Keratinocyte (primary cell): ENCODE measurements at regions not wholly inside any gene's neighbourhood (a gene's known extent, or its start where the extent isn't known, plus 50 kb on each side); places are given as distances from the start of the nearest gene placed in this dataset.

ENCODE experiments used
- DNase-seq: peaks from one replicate; pipeline ENCODE4 v3.0.0-alpha.2; 2011; ENCODE audit warnings: low read depth, missing footprints, low spot score
- FAIRE-seq: peaks from 2 replicates; lab custom pipeline; 2011; peaks lifted over from hg19 to GRCh38; lab: Jason Lieb, UNC
- H2AFZ ChIP-seq: 2 replicates; pipeline ENCODE4 v1.6.0; 2012; ENCODE audit warnings: low read length, control low read depth, inconsistent platforms; ENCODE audit not compliant: control insufficient read depth
- H3K27ac ChIP-seq: 2 replicates; pipeline ENCODE4 v1.5.1; 2011; ENCODE audit warnings: low read length; ENCODE audit not compliant: control insufficient read depth, insufficient read depth
- H3K27me3 ChIP-seq: 3 replicates; pipeline ENCODE4 v1.6.0; 2011; ENCODE audit warnings: low read length; ENCODE audit not compliant: control insufficient read depth, insufficient read depth; ENCODE audit errors: extremely low read depth
- H3K36me3 ChIP-seq, 2 experiments: 2 replicates in 1 of 2; 3 replicates in 1 of 2; pipeline ENCODE4 v1.5.1; 2011; ENCODE audit warnings: low read length in 2 of 2, mild to moderate bottlenecking in 1 of 2; ENCODE audit not compliant: control insufficient read depth in 2 of 2, insufficient read depth in 2 of 2; ENCODE audit errors: extremely low read depth in 1 of 2
- H3K4me1 ChIP-seq: 3 replicates; pipeline ENCODE4 v1.5.1; 2011; ENCODE audit warnings: low read length; ENCODE audit not compliant: control insufficient read depth, insufficient read depth; ENCODE audit errors: extremely low read depth
- H3K4me2 ChIP-seq: 3 replicates; pipeline ENCODE4 v1.6.0; 2011; ENCODE audit warnings: low read depth, low read length; ENCODE audit not compliant: control insufficient read depth, insufficient read depth; ENCODE audit errors: extremely low read depth
- H3K4me3 ChIP-seq, 3 experiments: fragments of 200-600 bp in 1 of 3; sonication (generic) in 1 of 3; 2 replicates in 2 of 3; 3 replicates in 1 of 3; pipeline ENCODE4 v1.5.1; 2011 to 2016; ENCODE audit warnings: low read length in 3 of 3, mild to moderate bottlenecking in 3 of 3, control low read depth in 2 of 3, inconsistent platforms in 1 of 3, low read depth in 1 of 3, mixed read lengths in 1 of 3, mixed run types in 1 of 3, moderate library complexity in 1 of 3; ENCODE audit not compliant: control insufficient read depth in 2 of 3, insufficient read depth in 2 of 3; ENCODE audit errors: extremely low read depth in 1 of 3
- H3K79me2 ChIP-seq: 2 replicates; pipeline ENCODE4 v1.6.0; 2012; ENCODE audit warnings: low read length; ENCODE audit not compliant: control insufficient read depth, insufficient read depth
- H3K9ac ChIP-seq: 3 replicates; pipeline ENCODE4 v1.6.0; 2011; ENCODE audit warnings: low read length; ENCODE audit not compliant: control insufficient read depth, insufficient read depth; ENCODE audit errors: extremely low read depth
- H3K9me1 ChIP-seq: 3 replicates; pipeline ENCODE4 v1.6.0; 2011; ENCODE audit warnings: low read length; ENCODE audit not compliant: control insufficient read depth, insufficient read depth; ENCODE audit errors: extremely low read depth
- H3K9me3 ChIP-seq: 2 replicates; pipeline ENCODE4 v1.5.1; 2012; ENCODE audit warnings: low read depth, low read length; ENCODE audit not compliant: control insufficient read depth
- H4K20me1 ChIP-seq: 3 replicates; pipeline ENCODE4 v1.6.0; 2011; ENCODE audit warnings: low read length; ENCODE audit not compliant: control insufficient read depth, insufficient read depth; ENCODE audit errors: extremely low read depth
- CTCF ChIP-seq, 3 experiments: IDR thresholded peaks in 1 of 3; conservative IDR thresholded peaks in 1 of 3; optimal IDR thresholded peaks in 1 of 3; 2 replicates in 2 of 3; 3 replicates in 1 of 3; pipeline versions ENCODE3 to v1.5.1; 2011; ENCODE audit warnings: low read length in 3 of 3, mild to moderate bottlenecking in 3 of 3, moderate library complexity in 2 of 3, control low read depth in 1 of 3, inconsistent platforms in 1 of 3; ENCODE audit not compliant: insufficient read depth in 2 of 3; ENCODE audit errors: extremely low read depth in 1 of 3
- EZH2 ChIP-seq: IDR thresholded peaks from one replicate; pipeline ENCODE4 v1.6.1; 2012; ENCODE audit warnings: inconsistent platforms, mild to moderate bottlenecking, low read length, moderate library complexity
- dilution Hi-C: fragments of 300-500 bp; cut with MboI; formaldehyde crosslinking; loops from one replicate; pipeline ENCODE4 v1.7.0; 2020; ENCODE audit warnings: low sequenced_read_pairs; ENCODE audit not compliant: extremely low pct_ligation_motif_present

- H3K27ac ChIP-seq, result no peak overlapping the region
Measured at GRCh38 chr7:25562673-25563182, 334.4 kb upstream of the NPVF start.

GRCh38 chr7:25565002-25565401, 336.7 kb upstream of the NPVF start:
- H3K4me1 ChIP-seq, result no peaks in the 10 kb centered on the region
- no peak overlapping the region for H3K4me3 ChIP-seq
- H3K9me1 ChIP-seq, result no peaks in the 10 kb centered on the region
- no peaks in the 10 kb centered on the region for H3K27me3 ChIP-seq
- no peaks in the 10 kb centered on the region for H3K79me2 ChIP-seq
- H4K20me1 ChIP-seq, result no peaks in the 10 kb centered on the region
- H3K4me2 ChIP-seq, result no peak overlapping the region
- no peak overlapping the region for H2AFZ ChIP-seq
- DNase-seq (no peak), FAIRE-seq (no peak)
- H3K9me3 ChIP-seq, result no peaks in the 10 kb centered on the region
- no peak overlapping the region for H3K27ac ChIP-seq
- H3K36me3 ChIP-seq, result no peaks in the 10 kb centered on the region
- TF ChIP-seq EZH2 (no peak), CTCF (optimal IDR thresholded peaks at IDR 0.05 in 1 of 3, IDR thresholded peaks at IDR 0.05 in 1 of 3, conservative IDR thresholded peaks at IDR 0.05 in 1 of 3; ENCODE audit: extremely low read depth in 1 of 3, insufficient read depth in 2 of 3, low read length in 3 of 3) (no peak)
- no peak overlapping the region for H3K9ac ChIP-seq
- dilution Hi-C loops, result no loop called here

More at GRCh38 chr7:25562673-25563182, 334.4 kb upstream of the NPVF start:
- Histone ChIP-seq H3K27me3 (no peaks in the 10 kb centered on the region), H3K4me3 (no peak overlapping the region), H3K4me2 (no peak overlapping the region), H3K9me3 (no peaks in the 10 kb centered on the region), H3K4me1 (no peaks in the 10 kb centered on the region), H3K9me1 (no peaks in the 10 kb centered on the region), H4K20me1 (no peaks in the 10 kb centered on the region), H3K79me2 (no peaks in the 10 kb centered on the region), H3K36me3 (no peaks in the 10 kb centered on the region), H3K9ac (no peak overlapping the region), H2AFZ (no peak overlapping the region)
- dilution Hi-C loops, result no loop called here
- TF ChIP-seq EZH2 (no peak), CTCF (optimal IDR thresholded peaks at IDR 0.05 in 1 of 3, IDR thresholded peaks at IDR 0.05 in 1 of 3, conservative IDR thresholded peaks at IDR 0.05 in 1 of 3; ENCODE audit: extremely low read depth in 1 of 3, insufficient read depth in 2 of 3, low read length in 3 of 3) (no peak)
- FAIRE-seq (no peak), DNase-seq (no peak)
